ENCODE measurements at regions not wholly inside any gene's neighbourhood (a gene's known extent, or its start where the extent isn't known, plus 50 kb on each side); places are given as distances from the start of the nearest gene placed in this dataset.

DNA sequence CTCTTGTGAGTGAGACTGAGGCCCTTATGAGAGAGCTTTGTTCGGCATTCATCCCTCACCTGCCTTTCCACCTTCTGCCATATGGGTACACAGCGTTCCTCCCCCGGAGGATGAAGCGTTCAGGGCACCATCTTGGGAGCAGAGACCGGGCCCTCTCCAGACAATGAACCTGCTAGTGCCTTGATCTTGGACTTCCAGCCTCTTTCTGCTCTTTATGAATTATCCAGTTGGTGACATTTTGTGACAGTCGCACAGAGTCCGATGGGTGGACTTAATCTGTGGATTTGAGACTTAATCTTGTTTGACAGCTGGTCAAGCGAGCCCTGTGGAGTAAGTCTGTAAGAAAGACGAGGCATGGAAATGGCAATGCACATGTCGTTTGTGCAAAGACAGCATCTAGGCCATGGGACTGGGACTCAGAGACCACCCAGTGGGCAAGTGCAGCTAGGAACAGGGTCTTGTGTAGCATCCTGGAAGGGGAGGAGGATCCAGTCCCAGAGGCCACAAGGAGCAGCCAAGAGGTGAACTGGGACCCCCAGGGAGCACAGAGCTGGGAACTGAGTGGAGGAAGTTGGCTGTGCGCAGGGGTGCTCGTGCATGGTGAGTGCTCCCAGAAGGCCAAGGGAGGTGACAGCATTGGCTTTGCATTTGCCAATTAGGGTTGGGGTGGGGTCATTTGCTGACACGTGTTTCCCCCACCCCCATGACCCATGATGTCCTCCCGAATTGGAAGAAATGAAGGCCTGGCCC, 69.5 kb upstream of the HDAC4 start:
- Mint-ChIP-seq H3K4me1 (ENCODE audit: low read depth) (no peaks in the 10 kb centered on the region), H3K4me3 (no peak overlapping the region), H3K27me3 (ENCODE audit: insufficient read depth) (peaks cover 8% of the 10 kb centered on the region), H3K36me3 (ENCODE audit: low read depth) (no peaks in the 10 kb centered on the region), H3K9me3 (peaks cover 6% of the 10 kb centered on the region; the same call in 1 of the 2 replicates), H3K27ac (no peak overlapping the region)
- no peak for DNase-seq
- TF ChIP-seq, protein P1, sequence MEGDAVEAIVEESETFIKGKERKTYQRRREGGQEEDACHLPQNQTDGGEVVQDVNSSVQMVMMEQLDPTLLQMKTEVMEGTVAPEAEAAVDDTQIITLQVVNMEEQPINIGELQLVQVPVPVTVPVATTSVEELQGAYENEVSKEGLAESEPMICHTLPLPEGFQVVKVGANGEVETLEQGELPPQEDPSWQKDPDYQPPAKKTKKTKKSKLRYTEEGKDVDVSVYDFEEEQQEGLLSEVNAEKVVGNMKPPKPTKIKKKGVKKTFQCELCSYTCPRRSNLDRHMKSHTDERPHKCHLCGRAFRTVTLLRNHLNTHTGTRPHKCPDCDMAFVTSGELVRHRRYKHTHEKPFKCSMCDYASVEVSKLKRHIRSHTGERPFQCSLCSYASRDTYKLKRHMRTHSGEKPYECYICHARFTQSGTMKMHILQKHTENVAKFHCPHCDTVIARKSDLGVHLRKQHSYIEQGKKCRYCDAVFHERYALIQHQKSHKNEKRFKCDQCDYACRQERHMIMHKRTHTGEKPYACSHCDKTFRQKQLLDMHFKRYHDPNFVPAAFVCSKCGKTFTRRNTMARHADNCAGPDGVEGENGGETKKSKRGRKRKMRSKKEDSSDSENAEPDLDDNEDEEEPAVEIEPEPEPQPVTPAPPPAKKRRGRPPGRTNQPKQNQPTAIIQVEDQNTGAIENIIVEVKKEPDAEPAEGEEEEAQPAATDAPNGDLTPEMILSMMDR (IDR thresholded peaks at IDR 0.05), result no peak

DNA sequence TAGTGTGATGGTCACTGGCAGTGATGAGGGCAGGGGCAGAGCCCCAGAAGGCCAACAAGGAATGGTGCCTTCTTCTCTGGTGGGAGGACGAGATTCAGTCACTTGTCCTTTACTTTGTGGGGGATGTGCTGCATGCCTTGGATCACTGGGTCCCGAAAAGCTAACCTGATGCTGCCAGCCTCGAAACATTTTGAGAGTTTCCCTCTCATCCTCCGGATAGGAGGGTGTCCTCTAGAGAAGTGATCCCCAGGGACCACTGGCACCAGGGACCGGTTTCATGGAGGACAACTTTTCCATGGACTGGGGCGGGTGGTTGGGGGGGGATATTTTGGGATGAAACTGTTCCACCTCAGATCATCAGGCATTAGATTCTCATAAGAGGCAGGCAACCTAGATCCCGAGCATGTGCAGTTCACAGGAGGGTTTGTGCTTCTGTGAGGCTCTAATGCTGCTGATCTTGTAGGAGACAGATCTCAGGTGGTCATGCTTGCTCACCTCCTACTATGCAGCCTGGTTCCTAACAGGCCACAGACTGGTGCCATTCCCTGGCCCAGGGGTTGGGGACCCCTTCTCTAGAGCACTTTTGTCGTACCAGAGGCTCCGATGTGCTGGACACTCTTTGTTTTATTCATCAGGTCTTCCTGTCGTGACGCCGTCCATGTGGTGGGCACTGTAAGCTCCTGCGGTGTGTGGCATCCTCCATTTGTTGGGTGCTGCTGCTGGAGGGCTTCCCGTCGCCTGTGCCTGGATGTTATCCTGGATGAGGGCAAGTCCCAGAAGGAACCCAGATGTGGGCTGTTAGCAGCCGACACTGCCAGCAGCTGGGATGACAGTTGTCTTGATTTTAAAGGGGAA, 68.5 kb upstream of the HDAC4 start:
- Mint-ChIP-seq H3K27me3 (ENCODE audit: insufficient read depth) (peaks cover 8% of the 10 kb centered on the region), H3K36me3 (ENCODE audit: low read depth) (no peaks in the 10 kb centered on the region), H3K27ac (no peak overlapping the region), H3K4me3 (no peak overlapping the region), H3K4me1 (ENCODE audit: low read depth) (no peaks in the 10 kb centered on the region), H3K9me3 (peaks cover 3% of the 10 kb centered on the region; the same call in 1 of the 2 replicates)
- TF ChIP-seq, protein P1 (IDR thresholded peaks at IDR 0.05), result no peak
- no peak for DNase-seq

GRCh38 chr2:239468491-239469105, 67.8 kb upstream of the HDAC4 start:
- H3K9me3 Mint-ChIP-seq, result no peaks in the 10 kb centered on the region
- DNase-seq, result no peak

GRCh38 chr2:239467956-239468490, 67.2 kb upstream of the HDAC4 start:
- H3K36me3 Mint-ChIP-seq (ENCODE audit: low read depth), result no peaks in the 10 kb centered on the region
- no peak overlapping the region for H3K27ac Mint-ChIP-seq
- H3K4me1 Mint-ChIP-seq (ENCODE audit: low read depth), result no peaks in the 10 kb centered on the region
- TF ChIP-seq, protein P1 (IDR thresholded peaks at IDR 0.05), result no peak
- no peak for DNase-seq
- H3K4me3 Mint-ChIP-seq, result no peak overlapping the region
- H3K9me3 Mint-ChIP-seq, result no peaks in the 10 kb centered on the region
- H3K27me3 Mint-ChIP-seq (ENCODE audit: insufficient read depth), result peaks cover 6% of the 10 kb centered on the region

More at GRCh38 chr2:239468491-239469105, 67.8 kb upstream of the HDAC4 start:
- TF ChIP-seq, protein P1 (IDR thresholded peaks at IDR 0.05), result no peak
- Mint-ChIP-seq H3K27ac (no peak overlapping the region), H3K36me3 (ENCODE audit: low read depth) (no peaks in the 10 kb centered on the region), H3K4me3 (no peak overlapping the region), H3K27me3 (ENCODE audit: insufficient read depth) (peaks cover 6% of the 10 kb centered on the region), H3K4me1 (ENCODE audit: low read depth) (no peaks in the 10 kb centered on the region)

GRCh38 chr2:239467281-239467955, 66.6 kb upstream of the HDAC4 start:
- no peaks in the 10 kb centered on the region for H3K36me3 Mint-ChIP-seq (ENCODE audit: low read depth)
- peaks cover 2% of the 10 kb centered on the region for H3K27me3 Mint-ChIP-seq (ENCODE audit: insufficient read depth)
- TF ChIP-seq, protein P1 (IDR thresholded peaks at IDR 0.05), result no peak
- DNase-seq, result no peak
- no peaks in the 10 kb centered on the region for H3K4me1 Mint-ChIP-seq (ENCODE audit: low read depth)
- no peaks in the 10 kb centered on the region for H3K9me3 Mint-ChIP-seq
- no peak overlapping the region for H3K27ac Mint-ChIP-seq
- no peak overlapping the region for H3K4me3 Mint-ChIP-seq

Measured in HFFc6 (cell line).